C1 segment of cervical spinal cord (tissue), 14 donors: ENCODE measurements at regions not wholly inside any gene's neighbourhood (a gene's known extent, or its start where the extent isn't known, plus 50 kb on each side); places are given as distances from the start of the nearest gene placed in this dataset.
A peak's percentile ranks its signal among the peaks of the same experiment; 100 is the strongest.
"Not testable (repeated sequence)": the region's sequence is repeated elsewhere in the genome, so short reads cannot be mapped to it uniquely, and the experiment has no call there.

Experiments used
- DNase-seq, 14 donors: peaks; one replicate each; lab custom pipeline; 2025; lab: John Stamatoyannopoulos, UW

GRCh38 chr12:115898670-115899069, 378.8 kb downstream of the MED13L start:
- no peak for DNase-seq

- no peak for DNase-seq
Observed at GRCh38 chr12:115897729-115898128, 379.8 kb downstream of the MED13L start.

- no peak for DNase-seq
Observed at GRCh38 chr12:115895247-115895646, 382.2 kb downstream of the MED13L start.

GRCh38 chr12:115891556-115892164, 385.8 kb downstream of the MED13L start:
- no peak for DNase-seq

- DNase-seq: no peak
Observed at GRCh38 chr12:115886666-115887065, 390.8 kb downstream of the MED13L start.

- DNase-seq: no peak
Observed at GRCh38 chr12:115885040-115885690, 392.3 kb downstream of the MED13L start.

- no peak for DNase-seq
Observed at GRCh38 chr12:115882936-115883335, 394.6 kb downstream of the MED13L start.

- no peak for DNase-seq
Observed at GRCh38 chr12:115880238-115880637, 397.3 kb downstream of the MED13L start.

GRCh38 chr12:115879354-115879753, 398.1 kb downstream of the MED13L start:
- DNase-seq: no peak

GRCh38 chr12:115873451-115874082, 403.9 kb downstream of the MED13L start:
- no peak for DNase-seq

GRCh38 chr12:115872919-115873357, 404.6 kb downstream of the MED13L start:
- no peak for DNase-seq

GRCh38 chr12:115872212-115872611, 405.3 kb downstream of the MED13L start:
- DNase-seq: no peak

- DNase-seq: no peak
Observed at GRCh38 chr12:115871714-115872113, 405.8 kb downstream of the MED13L start.

- DNase-seq: no peak
Observed at GRCh38 chr12:115870510-115870909, 407.0 kb downstream of the MED13L start.

GRCh38 chr12:115870021-115870420, 407.5 kb downstream of the MED13L start:
- no peak for DNase-seq

- no peak for DNase-seq
Observed at GRCh38 chr12:115869604-115870003, 407.9 kb downstream of the MED13L start.

- no peak for DNase-seq
Observed at GRCh38 chr12:115868624-115869023, 408.9 kb downstream of the MED13L start.

GRCh38 chr12:115867854-115868253, 409.6 kb downstream of the MED13L start:
- DNase-seq: no peak

GRCh38 chr12:115866909-115867525, 410.5 kb downstream of the MED13L start:
- DNase-seq: no peak

GRCh38 chr12:115866281-115866680, 411.2 kb downstream of the MED13L start:
- DNase-seq: not testable (repeated sequence)

- no peak for DNase-seq
Observed at GRCh38 chr12:115864396-115864795, 413.1 kb downstream of the MED13L start.

GRCh38 chr12:115860619-115861018, 416.9 kb downstream of the MED13L start:
- DNase-seq: no peak

- peak in 5 of 14 donors; percentile 3 to 22 (median 10) for DNase-seq
Observed at GRCh38 chr12:115859231-115859630, 418.3 kb downstream of the MED13L start.
